Lower leg skin (tissue), 3 donors: ENCODE measurements at regions not wholly inside any gene's neighbourhood (a gene's known extent, or its start where the extent isn't known, plus 50 kb on each side); places are given as distances from the start of the nearest gene placed in this dataset.

Experiments used
- POLR2A ChIP-seq, 2 donors: fragments of 450-650 bp; IDR thresholded peaks; one replicate each; pipeline ENCODE4 v1.6.1; 2016 to 2017; ENCODE audit warnings: antibody characterized with exemption in 2 of 2, mild to moderate bottlenecking in 1 of 2, moderate library complexity in 1 of 2
- TF ChIP-seq, protein P1 (sequence below), 3 donors: fragments of 450-650 bp; IDR thresholded peaks; one replicate each; pipeline ENCODE4 v1.5.1; 2016; ENCODE audit warnings: antibody characterized with exemption in 3 of 3, mild to moderate bottlenecking in 3 of 3, moderate library complexity in 2 of 3

DNA sequence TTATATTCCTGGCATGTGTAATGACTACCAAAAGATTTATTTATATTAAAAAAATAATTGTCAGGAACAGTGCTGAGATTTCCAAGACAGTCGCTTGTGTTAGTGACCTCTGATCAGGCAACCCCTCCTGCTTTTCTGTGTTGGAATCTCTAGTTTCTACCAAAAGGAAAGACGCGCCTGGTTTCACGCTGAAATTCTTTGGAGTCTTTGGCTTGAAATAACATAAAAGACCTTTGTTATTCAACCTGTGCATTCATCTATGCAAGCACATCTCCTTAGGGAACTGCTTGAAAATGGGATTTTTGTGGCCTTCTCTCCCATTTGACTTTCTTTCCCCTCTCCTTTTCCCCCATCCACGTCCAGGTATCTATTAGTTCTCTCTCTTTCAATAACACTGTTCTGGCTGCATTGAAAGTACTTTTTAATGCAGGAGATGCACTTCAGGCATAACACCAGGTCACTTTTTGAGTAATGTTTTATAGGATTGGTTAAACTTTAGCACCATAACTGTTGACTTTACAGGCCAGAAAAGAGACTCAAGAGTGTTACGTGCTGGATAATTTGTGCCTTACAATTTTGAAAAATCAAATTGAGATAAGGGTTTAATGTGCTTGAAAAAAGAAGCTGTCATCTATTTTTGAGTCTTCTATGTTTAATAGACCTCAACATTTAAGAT lies 172.7 kb downstream of the GPAT3 start:
- no peak for TF ChIP-seq POLR2A (IDR thresholded peaks at IDR 0.05)
- TF ChIP-seq, protein P1, sequence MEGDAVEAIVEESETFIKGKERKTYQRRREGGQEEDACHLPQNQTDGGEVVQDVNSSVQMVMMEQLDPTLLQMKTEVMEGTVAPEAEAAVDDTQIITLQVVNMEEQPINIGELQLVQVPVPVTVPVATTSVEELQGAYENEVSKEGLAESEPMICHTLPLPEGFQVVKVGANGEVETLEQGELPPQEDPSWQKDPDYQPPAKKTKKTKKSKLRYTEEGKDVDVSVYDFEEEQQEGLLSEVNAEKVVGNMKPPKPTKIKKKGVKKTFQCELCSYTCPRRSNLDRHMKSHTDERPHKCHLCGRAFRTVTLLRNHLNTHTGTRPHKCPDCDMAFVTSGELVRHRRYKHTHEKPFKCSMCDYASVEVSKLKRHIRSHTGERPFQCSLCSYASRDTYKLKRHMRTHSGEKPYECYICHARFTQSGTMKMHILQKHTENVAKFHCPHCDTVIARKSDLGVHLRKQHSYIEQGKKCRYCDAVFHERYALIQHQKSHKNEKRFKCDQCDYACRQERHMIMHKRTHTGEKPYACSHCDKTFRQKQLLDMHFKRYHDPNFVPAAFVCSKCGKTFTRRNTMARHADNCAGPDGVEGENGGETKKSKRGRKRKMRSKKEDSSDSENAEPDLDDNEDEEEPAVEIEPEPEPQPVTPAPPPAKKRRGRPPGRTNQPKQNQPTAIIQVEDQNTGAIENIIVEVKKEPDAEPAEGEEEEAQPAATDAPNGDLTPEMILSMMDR (IDR thresholded peaks at IDR 0.05): no peak
